ENCODE measurements at regions not wholly inside any gene's neighbourhood (a gene's known extent, or its start where the extent isn't known, plus 50 kb on each side); places are given as distances from the start of the nearest gene placed in this dataset.

DNA sequence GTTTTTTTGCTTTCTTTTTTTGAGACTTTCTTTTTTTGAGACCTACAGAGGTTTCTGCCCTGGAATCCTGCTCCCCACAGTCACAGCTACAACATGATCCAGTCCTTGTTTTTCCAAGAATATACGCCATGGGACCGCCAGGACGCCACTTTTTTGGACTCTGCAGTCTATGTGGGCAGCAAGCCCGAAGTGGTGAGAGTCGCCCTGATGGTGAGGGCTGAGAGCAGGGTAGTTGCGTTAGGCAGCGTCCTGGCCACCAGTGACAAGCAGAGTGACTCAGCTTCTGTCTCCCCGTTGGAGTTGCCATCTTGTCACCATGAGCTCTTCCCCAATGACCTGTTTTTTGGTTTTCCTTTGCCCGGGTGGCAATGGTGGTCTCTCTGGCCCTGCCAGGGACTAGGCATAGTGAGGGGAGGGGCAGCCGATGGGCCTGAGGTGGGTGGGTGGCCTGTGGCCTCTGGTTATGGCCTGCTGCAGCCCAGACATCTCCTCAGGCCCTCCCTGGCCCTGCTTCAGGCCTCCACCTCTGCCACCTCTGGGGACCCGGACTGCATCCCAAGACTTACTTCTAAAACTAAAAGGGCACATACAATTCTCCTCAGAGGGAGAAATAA lies 88.0 kb upstream of the MALRD1 start:
- no peak overlapping the region for H3K27ac ChIP-seq (ENCODE audit: low read length)
- H3K4me3 ChIP-seq (ENCODE audit: low read length): no peak overlapping the region
- no peaks in the 10 kb centered on the region for H3K9me3 ChIP-seq (ENCODE audit: control insufficient read depth, low read length)
- intact Hi-C loops (cut with DNase I): no loop called here
- no peak for ATAC-seq
- no peaks in the 10 kb centered on the region for H3K4me1 ChIP-seq (ENCODE audit: control insufficient read depth, insufficient read depth, low read length)
- WGBS: 92% methylated on average over 11 of the region's 11 CpGs
- no peaks in the 10 kb centered on the region for H3K27me3 ChIP-seq (ENCODE audit: control insufficient read depth, insufficient read depth)
- DNase-seq: no peak

- WGBS: 85% methylated on average over 1 of the region's 1 CpG
- no peak overlapping the region for H3K27ac ChIP-seq (ENCODE audit: low read length)
- no peaks in the 10 kb centered on the region for H3K4me1 ChIP-seq (ENCODE audit: control insufficient read depth, insufficient read depth, low read length)
- ATAC-seq (no peak), DNase-seq (no peak)
- H3K9me3 ChIP-seq (ENCODE audit: control insufficient read depth, low read length): no peaks in the 10 kb centered on the region
- intact Hi-C loops (cut with DNase I): no loop called here
- H3K4me3 ChIP-seq (ENCODE audit: low read length): no peak overlapping the region
- H3K27me3 ChIP-seq (ENCODE audit: control insufficient read depth, insufficient read depth): no peaks in the 10 kb centered on the region
These were observed 80.4 kb upstream of the MALRD1 start for GRCh38 chr10:18968159-18968558.

DNA sequence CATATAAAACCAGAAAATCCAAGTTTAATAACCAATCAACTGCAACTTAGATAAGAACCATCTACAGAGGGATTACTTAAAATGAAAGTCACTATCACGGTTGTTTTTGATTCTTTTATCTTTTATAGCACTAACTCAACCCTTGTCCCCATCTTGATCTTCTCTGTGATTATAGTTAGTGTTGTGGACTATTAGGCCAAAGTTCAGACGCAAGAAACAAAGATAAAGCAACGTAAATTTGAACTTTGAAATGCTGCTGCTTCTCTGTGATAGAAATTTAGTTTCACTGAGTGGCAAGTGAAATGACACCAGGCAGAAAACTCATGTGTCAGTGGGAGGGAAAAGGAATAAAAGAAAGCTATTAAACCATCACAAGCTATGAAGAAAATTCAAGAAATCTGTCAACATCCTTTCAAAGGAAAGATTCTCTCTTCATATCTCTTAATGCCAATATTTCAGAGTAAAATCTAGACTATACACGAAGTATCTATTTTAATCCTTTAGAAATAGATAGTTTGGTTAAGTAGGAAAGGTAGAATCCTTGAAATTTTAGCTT lies 71.8 kb upstream of the MALRD1 start:
- DNase-seq (no peak), ATAC-seq (no peak)
- intact Hi-C loops (cut with DNase I): no loop called here
- 70% methylated on average over 4 of the region's 4 CpGs for WGBS
- no peaks in the 10 kb centered on the region for H3K27me3 ChIP-seq (ENCODE audit: control insufficient read depth, insufficient read depth)
- no peak overlapping the region for H3K27ac ChIP-seq (ENCODE audit: low read length)
- H3K4me3 ChIP-seq (ENCODE audit: low read length): no peak overlapping the region
- no peaks in the 10 kb centered on the region for H3K4me1 ChIP-seq (ENCODE audit: control insufficient read depth, insufficient read depth, low read length)
- no peaks in the 10 kb centered on the region for H3K9me3 ChIP-seq (ENCODE audit: control insufficient read depth, low read length)

DNA sequence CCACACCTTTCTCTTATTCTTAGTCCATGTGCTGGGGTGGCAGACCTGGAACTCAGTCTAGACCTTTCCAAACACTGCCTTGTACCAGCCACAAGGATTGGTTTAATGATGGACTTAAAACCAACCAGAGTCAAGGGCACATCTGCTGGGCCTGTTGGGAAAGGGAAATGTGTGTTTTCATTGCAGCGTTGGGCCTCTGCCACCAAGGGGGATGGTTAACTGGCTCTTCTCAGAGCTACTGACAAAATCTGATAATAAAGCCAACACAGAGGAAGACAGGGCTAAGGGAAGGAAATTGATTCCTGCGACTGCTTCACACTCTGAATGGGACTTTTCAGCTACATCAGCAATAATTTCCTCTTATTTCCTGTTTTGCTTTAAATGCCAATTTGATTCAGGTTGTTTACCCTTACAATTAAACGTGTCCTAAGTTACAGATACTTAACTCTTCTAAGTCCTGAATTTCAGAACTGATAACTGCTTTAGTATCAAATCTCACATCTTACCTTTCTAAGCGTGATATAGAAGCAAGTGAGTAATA lies 68.4 kb upstream of the MALRD1 start:
- Histone ChIP-seq H3K27me3 (ENCODE audit: control insufficient read depth, insufficient read depth) (no peaks in the 10 kb centered on the region), H3K27ac (ENCODE audit: low read length) (no peak overlapping the region), H3K4me1 (ENCODE audit: control insufficient read depth, insufficient read depth, low read length) (no peaks in the 10 kb centered on the region), H3K4me3 (ENCODE audit: low read length) (no peak overlapping the region), H3K9me3 (ENCODE audit: control insufficient read depth, low read length) (no peaks in the 10 kb centered on the region)
- intact Hi-C loops (cut with DNase I): no loop called here
- DNase-seq (no peak), ATAC-seq (no peak)
- WGBS: 54% methylated on average over 4 of the region's 4 CpGs

- Histone ChIP-seq H3K9me3 (ENCODE audit: control insufficient read depth, low read length) (no peaks in the 10 kb centered on the region), H3K4me1 (ENCODE audit: control insufficient read depth, insufficient read depth, low read length) (no peaks in the 10 kb centered on the region), H3K27ac (ENCODE audit: low read length) (no peak overlapping the region), H3K27me3 (ENCODE audit: control insufficient read depth, insufficient read depth) (no peaks in the 10 kb centered on the region), H3K4me3 (ENCODE audit: low read length) (no peak overlapping the region)
- no peak for DNase-seq
- no peak for ATAC-seq
- intact Hi-C loops (cut with DNase I): no loop called here
- 44% methylated on average over 3 of the region's 3 CpGs for WGBS
These were observed 64.1 kb upstream of the MALRD1 start for GRCh38 chr10:18984531-18984930.

- intact Hi-C loops (cut with DNase I): no loop called here
- WGBS: 88% methylated on average over 2 of the region's 2 CpGs
- no peaks in the 10 kb centered on the region for H3K9me3 ChIP-seq (ENCODE audit: control insufficient read depth, low read length)
- H3K4me3 ChIP-seq (ENCODE audit: low read length): no peak overlapping the region
- H3K4me1 ChIP-seq (ENCODE audit: control insufficient read depth, insufficient read depth, low read length): no peaks in the 10 kb centered on the region
- no peaks in the 10 kb centered on the region for H3K27me3 ChIP-seq (ENCODE audit: control insufficient read depth, insufficient read depth)
- no peak overlapping the region for H3K27ac ChIP-seq (ENCODE audit: low read length)
- DNase-seq (no peak), ATAC-seq (no peak)
These were observed 60.3 kb upstream of the MALRD1 start for GRCh38 chr10:18988338-18988737.
